Lung (tissue), 11 donors: ENCODE measurements at regions not wholly inside any gene's neighbourhood (a gene's known extent, or its start where the extent isn't known, plus 50 kb on each side); places are given as distances from the start of the nearest gene placed in this dataset.

Source experiments
- ATAC-seq: fragments of 200-7000 bp; cut with Tn5 transposase; one replicate; pipeline ENCODE4 v1.9.1; 2020; ENCODE audit warnings: moderate number of reproducible peaks; ENCODE audit not compliant: insufficient read depth, low FRiP score
- DNase-seq, 3 donors: peaks; one replicate each; pipeline ENCODE4 v3.0.0-alpha.2; 2013 to 2017
- H3K27ac ChIP-seq, 2 donors: one replicate each; pipeline ENCODE4 v1.5.1; 2013; ENCODE audit warnings: mild to moderate bottlenecking in 2 of 2, moderate library complexity in 2 of 2, control low read depth in 1 of 2, inconsistent platforms in 1 of 2, low read depth in 1 of 2, low read length in 1 of 2
- H3K27me3 ChIP-seq, 3 donors: one replicate each; pipeline ENCODE4 v1.5.1; 2013; ENCODE audit warnings: low read length in 2 of 3; ENCODE audit not compliant: control insufficient read depth in 3 of 3, insufficient read depth in 3 of 3
- H3K36me3 ChIP-seq, 4 donors: one replicate each; pipeline ENCODE4 v1.5.1; 2013; ENCODE audit warnings: low read length in 4 of 4, mild to moderate bottlenecking in 1 of 4, moderate library complexity in 1 of 4; ENCODE audit not compliant: control insufficient read depth in 4 of 4, insufficient read depth in 4 of 4
- H3K4me1 ChIP-seq, 5 donors: one replicate each; pipeline ENCODE4 v1.5.1; 2013; ENCODE audit warnings: low read length in 5 of 5, mild to moderate bottlenecking in 2 of 5, moderate library complexity in 1 of 5; ENCODE audit not compliant: control insufficient read depth in 5 of 5, insufficient read depth in 5 of 5
- H3K4me3 ChIP-seq: one replicate; pipeline ENCODE4 v1.5.1; 2013; ENCODE audit warnings: mild to moderate bottlenecking, control low read depth, moderate library complexity
- H3K9ac ChIP-seq, 2 donors: one replicate each; pipeline ENCODE4 v1.5.1; 2013; ENCODE audit warnings: low read length in 2 of 2, control low read depth in 1 of 2; ENCODE audit not compliant: insufficient read depth in 1 of 2
- H3K9me3 ChIP-seq, 4 donors: one replicate each; pipeline ENCODE4 v1.5.1; 2013; ENCODE audit warnings: low read length in 3 of 4, mild to moderate bottlenecking in 1 of 4, moderate library complexity in 1 of 4; ENCODE audit not compliant: control insufficient read depth in 4 of 4, insufficient read depth in 3 of 4
- WGBS, 2 donors: extraction: QIAGEN DNeasy Blood & Tissue Kit; methylation state at CpG; one replicate each; pipeline ENCODE4 v1.1.7; 2013; 5-methylcytosine and 5-hydroxymethylcytosine counted together
- TF ChIP-seq, protein P1 (sequence below): IDR thresholded peaks from 2 replicates; pipeline ENCODE4 v1.5.1; 2012; ENCODE audit warnings: mild to moderate bottlenecking; ENCODE audit errors: control extremely low read depth, extremely low read depth
- donor health status: control.
- donor health status: control.
- donor health status: Bipolar disorder and iron deficiency.
- donor health status: healthy.
- donor health status: DM: yes; HTN: yes; CAD: no.

DNA sequence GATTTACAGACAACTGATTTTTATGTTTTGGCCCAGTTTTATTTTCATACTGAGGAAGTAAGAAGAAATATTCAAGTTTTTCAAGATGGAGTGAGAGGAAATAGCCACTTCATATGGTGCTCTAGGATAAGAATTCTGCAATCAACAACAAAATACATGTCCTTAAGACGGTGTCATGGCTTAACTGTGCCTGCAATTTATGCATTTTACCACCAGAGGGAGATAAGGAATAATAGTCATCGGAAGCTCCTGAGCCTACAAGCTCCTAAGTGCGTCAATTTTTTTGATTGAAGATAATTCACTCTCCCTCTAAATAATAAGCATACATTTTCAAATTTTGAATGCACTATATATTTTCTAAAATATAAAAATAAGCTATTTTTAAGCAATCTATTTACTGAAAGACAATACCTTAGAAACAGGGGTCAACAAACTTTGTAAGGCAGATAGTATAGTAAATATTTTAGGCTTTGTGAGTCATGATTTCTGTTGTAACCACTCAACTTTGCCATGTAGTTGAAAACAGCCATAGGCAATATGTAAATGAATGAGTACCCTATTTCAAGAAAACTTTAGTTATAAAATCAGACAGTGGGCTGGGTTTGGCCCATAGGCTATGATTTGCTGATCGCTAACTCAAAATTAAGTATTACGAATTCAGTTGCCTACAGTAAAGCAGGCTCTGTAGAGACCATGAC lies 230.9 kb upstream of the DTNBP1 start:
- Histone ChIP-seq H3K27ac (no peak overlapping the region), H3K9me3 (peaks cover 0 to 3% (median under 1%) of the 10 kb centered on the region in 4 donors), H3K4me1 (peaks cover 0 to 20% (median 7%) of the 10 kb centered on the region in 5 donors), H3K4me3 (no peak overlapping the region), H3K36me3 (no peaks in the 10 kb centered on the region), H3K27me3 (no peaks in the 10 kb centered on the region), H3K9ac (no peak overlapping the region)
- DNase-seq (no peak), ATAC-seq (no peak)
- 71 to 73% methylated on average over 5 of the region's 5 CpGs for WGBS, 2 donors
- TF ChIP-seq, protein P1, sequence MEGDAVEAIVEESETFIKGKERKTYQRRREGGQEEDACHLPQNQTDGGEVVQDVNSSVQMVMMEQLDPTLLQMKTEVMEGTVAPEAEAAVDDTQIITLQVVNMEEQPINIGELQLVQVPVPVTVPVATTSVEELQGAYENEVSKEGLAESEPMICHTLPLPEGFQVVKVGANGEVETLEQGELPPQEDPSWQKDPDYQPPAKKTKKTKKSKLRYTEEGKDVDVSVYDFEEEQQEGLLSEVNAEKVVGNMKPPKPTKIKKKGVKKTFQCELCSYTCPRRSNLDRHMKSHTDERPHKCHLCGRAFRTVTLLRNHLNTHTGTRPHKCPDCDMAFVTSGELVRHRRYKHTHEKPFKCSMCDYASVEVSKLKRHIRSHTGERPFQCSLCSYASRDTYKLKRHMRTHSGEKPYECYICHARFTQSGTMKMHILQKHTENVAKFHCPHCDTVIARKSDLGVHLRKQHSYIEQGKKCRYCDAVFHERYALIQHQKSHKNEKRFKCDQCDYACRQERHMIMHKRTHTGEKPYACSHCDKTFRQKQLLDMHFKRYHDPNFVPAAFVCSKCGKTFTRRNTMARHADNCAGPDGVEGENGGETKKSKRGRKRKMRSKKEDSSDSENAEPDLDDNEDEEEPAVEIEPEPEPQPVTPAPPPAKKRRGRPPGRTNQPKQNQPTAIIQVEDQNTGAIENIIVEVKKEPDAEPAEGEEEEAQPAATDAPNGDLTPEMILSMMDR = no peak

GRCh38 chr6:15892369-15892768 lies 229.5 kb upstream of the DTNBP1 start:
- no peak overlapping the region for H3K9ac ChIP-seq
- H3K27me3 ChIP-seq = no peaks in the 10 kb centered on the region
- 18 to 38% methylated on average over 1 of the region's 1 CpG for WGBS, 2 donors
- TF ChIP-seq, protein P1 = no peak
- no peaks in the 10 kb centered on the region for H3K36me3 ChIP-seq
- H3K4me3 ChIP-seq = no peak overlapping the region
- no peak overlapping the region for H3K27ac ChIP-seq
- ATAC-seq (no peak), DNase-seq (peak in 2 of 3 donors; percentile 26 to 63)
- H3K9me3 ChIP-seq = peaks cover 0 to 3% (median under 1%) of the 10 kb centered on the region in 4 donors
- H3K4me1 ChIP-seq = peaks cover 0 to 14% (median 6%) of the 10 kb centered on the region in 5 donors

DNA sequence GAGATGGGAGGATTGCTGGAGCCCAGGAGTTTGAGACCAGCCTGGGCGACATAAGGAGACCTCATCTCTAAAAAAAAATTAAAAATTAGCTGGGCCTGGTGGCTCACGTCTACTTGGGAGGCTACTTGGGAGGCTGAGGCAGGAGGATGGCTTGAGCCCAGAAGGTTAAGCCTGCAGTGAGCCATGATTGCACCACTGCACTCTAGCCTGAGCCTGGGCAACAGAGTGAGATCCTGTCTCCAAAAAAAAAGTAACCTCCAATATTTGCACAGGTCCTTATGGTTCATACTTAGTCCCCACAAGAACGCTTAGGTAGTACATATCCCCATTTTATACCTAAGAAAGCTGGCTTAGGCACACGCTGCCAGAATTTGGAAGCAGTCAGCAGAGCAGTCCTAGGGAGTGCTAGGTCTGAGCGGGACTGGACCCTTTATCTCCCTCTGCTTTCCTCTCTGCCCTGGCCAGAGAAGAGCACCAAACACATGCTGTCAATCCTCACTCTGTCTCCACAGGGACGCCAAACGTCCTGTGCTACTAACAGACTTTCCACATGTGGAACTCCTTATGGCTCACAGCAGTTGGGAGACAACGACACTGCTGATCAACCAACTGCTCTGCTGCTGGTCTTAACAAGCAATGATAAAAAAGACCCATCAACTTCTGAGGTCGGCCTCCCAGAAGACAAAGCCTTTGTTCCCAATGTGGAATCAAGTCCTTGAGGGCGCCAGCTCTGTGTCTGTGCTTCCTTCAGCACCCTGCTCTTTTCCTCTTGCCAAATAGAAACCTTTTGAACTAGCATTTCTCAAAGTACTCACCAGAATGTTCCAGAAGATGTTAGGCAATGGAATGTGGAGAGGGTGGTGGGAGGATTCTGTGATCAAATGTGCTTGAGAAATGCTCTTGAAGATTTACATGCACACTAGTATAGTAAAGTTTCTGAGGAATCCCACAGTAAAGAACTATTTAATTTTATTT lies 226.3 kb upstream of the DTNBP1 start:
- Histone ChIP-seq H3K9me3 (peaks cover 0 to 3% (median under 1%) of the 10 kb centered on the region in 4 donors), H3K4me1 (peaks cover 0 to 4% (median 0%) of the 10 kb centered on the region in 5 donors), H3K9ac (no peak overlapping the region), H3K36me3 (no peaks in the 10 kb centered on the region), H3K4me3 (no peak overlapping the region), H3K27ac (peak overlapping the region in 1 of 2 donors; percentile 55), H3K27me3 (no peaks in the 10 kb centered on the region)
- 69 to 82% methylated on average over 10 of the region's 10 CpGs for whole genome bisulfite sequencing, 2 donors
- peak in 1 of 3 donors; percentile 36 for DNase-seq
- TF ChIP-seq, protein P1 = no peak
- peak; percentile 27 for ATAC-seq
